GM19328 (cell line): ENCODE measurements at regions not wholly inside any gene's neighbourhood (a gene's known extent, or its start where the extent isn't known, plus 50 kb on each side); places are given as distances from the start of the nearest gene placed in this dataset.

ENCODE experiments used
- ATAC-seq: cut with Tn5 transposase; IDR thresholded peaks from one replicate; pipeline ENCODE4 v1.9.1; 2021; ENCODE audit warnings: mild to moderate bottlenecking, moderate library complexity; ENCODE audit not compliant: unreplicated experiment

DNA sequence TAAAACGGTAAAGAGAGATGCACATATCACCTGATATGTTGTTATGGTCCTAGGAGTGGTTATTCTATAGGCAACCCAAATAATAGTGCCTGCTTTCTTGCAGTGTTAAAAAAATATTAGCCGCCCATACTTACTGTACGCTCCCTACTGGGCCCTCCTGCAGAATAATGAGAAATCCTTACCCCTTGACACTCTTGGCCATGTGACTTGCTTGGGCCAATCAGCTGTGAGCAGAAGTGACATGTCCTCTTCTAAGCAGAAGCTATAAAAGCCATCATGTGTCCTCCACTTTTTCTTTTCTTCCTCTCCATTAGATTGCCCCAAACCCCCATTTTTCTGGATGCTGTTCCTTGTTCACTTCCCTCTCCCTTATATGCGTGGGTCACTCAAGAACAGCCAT lies 90.5 kb upstream of the SPRED2 start:
- no peak for ATAC-seq

DNA sequence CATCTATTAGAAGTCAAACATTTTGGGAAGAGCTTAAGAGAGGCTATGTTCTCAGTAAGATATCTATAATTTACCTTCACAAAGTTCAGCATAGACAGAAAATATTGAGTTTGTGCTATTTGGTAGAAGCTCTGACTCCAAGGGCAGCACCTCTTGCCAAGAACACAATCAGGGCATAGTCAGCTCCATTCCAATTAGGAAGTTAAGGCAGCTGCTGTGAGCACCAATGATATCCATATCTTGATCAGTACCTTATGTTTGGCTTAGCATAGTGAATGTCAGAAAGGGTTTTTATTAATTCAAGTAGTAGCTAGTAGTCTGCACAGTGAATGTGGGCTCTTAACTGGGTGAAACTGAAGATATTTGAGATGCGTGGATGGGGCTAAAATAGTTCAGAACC lies 86.4 kb upstream of the SPRED2 start:
- no peak for ATAC-seq

DNA sequence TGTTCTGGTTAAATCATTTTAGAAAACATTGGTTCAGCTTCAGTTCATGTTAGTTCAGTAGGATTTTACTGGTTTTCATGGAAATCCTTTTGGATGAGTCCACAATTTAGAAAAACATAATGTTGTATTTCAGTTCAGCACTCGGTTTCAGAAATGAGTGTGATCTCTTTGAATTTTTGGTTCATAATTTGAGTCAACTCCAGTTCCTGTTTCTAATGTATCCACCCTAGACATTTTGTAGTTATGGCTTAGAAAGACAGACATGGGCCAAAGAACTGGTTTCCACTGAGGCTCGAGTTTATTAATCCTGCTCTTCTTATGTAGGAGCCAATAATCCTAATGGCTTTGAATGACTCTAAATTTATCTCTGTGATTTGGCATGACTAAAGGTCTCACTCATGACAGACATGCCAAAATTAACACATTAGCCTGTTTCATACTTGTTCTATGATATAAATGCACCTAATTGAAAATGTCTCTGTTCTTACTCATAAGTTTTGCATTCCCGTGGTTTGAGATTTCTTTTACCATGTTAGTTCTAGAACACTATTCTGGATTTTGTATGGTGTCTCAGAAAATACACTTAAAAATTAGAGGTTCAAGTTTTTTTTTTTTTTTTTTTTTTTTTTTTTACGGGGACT lies 82.3 kb upstream of the SPRED2 start:
- no peak for ATAC-seq

DNA sequence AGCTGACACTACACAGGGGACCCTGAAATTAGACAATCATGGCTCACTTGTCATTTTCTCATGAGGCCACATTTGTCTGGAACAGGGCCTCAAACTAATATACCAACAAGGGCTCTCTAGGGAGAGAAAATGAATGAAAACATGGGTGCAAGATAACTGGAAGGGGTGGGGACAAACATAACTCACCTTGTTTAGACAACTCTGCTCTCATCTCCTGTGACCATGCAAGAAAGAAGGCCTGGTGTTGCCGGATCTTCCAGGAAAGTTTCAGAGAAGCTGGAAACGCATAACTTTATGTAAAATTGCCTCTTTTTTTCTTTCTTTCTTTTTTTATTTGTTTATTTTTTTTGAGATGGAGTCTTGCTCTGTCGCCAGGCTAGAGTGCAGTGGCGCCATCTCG lies 80.4 kb upstream of the SPRED2 start:
- no peak for ATAC-seq

DNA sequence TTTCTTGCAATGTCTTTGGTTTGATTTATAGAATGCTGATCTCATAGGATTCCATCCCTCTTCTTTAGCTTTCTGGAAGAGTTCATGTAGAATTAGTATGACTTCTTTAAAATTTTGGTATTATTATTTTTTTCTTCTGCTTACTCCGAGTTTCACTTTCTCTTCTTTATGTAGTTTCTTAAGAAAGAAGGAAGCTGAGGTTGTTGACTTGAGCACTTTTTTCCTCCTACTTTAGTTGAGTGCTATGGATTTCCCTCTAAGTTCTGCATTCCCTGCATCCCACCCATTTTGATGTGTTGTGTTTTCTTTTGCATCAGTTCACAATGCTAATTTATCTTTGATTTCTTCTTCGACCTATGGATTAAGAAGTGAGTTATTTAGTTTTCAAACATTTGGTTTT lies 78.9 kb upstream of the SPRED2 start:
- ATAC-seq, result no peak

DNA sequence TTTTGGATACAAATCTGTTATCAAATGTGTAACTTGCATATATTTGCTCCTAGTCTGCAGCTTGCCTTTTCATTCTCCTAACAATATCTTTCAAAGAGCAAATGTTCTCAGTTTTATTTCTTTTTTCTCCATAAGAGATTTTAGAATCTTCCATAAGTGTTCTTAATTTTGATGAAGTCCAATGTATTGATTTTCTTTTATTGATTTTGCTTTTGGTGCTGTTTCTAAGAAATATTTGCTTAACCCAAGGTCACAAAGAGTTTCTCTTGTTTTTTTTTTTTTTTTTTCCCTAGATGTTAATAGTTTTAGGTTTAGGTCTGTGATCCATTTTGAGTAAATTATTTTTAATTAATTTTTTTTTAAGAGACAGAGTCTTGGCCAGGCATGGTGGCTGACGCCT lies 75.8 kb upstream of the SPRED2 start:
- ATAC-seq, result no peak

DNA sequence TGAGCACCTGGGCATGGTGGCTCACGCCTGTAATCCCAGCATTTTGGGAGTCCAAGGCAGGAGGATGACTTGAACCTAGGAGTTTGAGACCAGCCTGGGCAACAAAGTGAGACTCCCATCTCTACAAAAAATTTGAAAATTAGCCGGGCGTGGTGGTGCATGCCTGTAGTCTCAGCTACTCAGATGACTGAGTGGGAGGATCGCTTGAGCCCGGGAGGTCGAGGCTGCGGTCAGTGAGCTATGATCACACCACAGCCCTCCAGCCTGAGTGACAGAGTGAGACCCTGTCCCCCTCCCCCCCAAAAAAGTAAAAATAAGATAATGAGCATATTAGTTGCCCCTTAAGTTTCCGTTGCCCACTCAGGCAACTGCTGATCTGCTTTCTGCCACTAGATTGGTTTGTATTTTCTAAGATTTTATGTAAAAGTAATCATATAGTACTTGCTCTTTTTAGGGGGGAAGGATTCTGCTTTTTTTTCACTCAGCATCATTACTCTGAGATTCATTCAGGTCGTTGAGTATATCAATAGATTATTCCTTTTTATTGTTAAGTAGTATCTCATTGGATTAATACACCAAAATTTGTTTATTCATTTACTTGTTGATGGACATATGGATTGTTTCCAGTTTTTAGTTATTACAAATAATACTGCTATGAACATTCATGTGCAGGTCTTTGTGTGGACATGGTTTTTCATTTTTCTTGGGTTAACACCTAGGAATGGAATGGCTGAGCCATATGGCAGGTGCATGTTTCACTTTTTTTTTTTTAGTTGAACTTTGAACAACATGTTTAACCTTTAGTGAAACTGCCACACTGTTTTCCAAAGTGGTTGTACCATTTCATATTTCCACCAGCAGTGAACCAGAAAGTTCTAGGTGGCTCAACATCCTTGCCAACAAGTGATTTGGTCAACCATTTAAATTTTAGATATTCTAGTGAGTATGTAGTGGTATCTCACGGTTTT lies 75.0 kb upstream of the SPRED2 start:
- no peak for ATAC-seq

DNA sequence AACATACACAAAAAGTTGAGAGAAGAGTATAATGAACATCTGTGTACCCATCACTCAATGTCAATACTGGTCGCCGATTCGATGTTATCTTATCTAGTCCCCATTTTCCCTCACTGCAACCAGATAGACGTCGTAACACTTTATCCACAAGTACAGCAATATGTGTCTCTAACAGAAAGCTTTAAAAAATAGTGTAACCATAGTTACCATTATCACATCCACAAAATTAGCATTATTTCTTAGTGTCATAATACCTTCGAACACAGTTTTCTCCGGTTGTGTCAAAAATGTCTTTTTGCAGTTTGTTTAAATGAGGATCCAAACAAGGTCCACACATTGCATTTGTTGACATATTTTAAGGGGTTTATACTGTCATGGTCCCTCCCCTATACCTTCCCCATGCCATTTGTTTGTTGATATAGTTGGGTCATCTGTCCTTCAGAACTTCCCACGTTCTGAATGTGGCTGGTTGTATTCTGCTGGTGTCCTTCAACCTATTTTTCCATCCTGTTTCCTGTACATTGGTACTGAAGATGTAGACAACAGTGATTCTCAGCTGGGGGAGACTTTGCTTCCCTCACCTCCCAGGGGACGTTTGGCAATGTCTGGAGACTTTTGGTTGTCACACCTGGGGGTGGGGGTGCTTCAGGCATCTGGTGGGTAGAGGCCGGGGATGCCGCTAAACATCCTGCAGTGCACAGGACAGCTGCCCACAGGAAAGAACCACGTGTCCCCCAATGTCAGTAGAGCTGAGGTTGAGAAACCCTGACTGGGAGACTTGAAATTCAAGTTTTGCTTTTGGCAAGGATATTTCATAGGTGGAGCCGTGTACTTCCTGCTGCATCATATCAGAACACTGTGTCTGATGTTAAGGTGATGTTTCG lies 72.7 kb upstream of the SPRED2 start:
- ATAC-seq, result no peak

DNA sequence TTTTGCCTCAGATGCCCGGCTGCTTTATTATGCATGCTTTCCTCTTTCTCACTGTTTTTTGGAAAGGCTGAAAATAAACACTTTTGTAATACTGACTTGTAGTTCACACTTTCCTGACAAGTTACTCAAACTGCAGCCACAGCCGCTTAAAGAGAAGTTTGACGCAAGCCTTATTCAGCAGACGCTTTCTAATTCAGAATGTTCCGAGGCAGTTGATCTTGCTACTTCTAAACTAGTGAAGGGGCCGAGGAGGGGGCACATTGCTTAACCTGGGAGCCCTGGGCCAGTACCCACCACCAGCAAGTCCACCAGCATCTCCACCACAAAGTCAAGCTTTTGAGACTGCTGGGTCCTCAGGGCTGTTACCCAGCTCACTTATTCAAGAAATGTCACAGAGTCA lies 71.8 kb upstream of the SPRED2 start:
- ATAC-seq, result no peak

DNA sequence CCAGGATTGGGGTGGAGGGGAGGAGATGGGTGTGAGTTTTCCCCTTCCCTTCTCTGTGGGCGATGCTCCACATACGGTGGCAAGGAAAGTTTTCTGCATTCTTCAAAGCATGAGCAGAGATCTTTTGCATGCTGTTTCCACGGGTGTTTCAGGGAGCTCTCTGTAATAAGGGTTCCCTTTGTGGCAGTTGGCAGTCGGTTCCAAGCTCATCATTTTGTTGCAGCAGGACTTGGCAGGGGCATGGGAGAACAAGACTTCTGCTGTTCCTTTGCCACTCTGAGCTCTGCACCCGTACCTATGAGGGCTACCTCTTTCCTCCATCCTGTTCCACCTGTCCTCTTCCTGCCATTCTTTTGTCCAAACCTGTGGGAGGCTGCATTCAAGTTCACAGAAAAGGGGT lies 71.3 kb upstream of the SPRED2 start:
- no peak for ATAC-seq

DNA sequence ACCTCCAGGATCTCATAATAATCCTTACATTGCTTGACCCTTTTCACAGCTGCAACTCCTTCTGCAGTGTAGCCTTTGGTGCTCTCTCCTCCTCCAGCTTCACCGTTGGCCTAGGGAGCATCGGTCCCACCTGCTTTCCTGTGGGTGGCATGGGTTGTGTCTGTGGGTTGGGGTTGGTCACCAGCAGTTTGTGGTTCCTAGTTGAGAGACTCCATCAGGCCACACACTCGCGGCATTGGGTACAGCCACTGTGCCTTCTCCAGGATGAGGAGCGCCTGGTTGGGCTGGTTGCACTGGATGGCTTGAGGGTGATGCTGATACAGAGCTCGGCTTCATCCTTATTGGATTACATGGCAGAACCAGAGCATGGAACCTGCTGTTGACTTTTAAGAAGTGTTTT lies 69.4 kb upstream of the SPRED2 start:
- no peak for ATAC-seq

DNA sequence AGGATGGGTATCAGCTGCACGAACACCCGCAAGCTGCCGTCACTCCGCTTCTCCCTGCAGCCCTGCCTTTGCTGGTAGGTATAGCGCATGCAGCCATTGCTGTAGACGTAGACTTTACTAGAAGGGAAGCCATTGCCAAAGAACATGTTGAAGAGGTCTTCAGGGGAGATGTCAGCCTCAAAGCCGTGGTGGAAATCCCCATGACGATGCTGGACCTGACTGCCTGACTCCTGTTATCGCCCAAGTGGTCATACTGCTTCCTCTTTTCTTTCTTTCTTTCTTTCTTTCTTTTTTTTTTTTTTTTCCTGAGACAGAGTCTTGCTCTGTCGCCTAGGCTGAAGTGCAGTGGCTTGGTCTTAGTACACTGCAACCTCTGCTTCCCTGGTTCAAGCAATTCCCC lies 68.7 kb upstream of the SPRED2 start:
- no peak for ATAC-seq

DNA sequence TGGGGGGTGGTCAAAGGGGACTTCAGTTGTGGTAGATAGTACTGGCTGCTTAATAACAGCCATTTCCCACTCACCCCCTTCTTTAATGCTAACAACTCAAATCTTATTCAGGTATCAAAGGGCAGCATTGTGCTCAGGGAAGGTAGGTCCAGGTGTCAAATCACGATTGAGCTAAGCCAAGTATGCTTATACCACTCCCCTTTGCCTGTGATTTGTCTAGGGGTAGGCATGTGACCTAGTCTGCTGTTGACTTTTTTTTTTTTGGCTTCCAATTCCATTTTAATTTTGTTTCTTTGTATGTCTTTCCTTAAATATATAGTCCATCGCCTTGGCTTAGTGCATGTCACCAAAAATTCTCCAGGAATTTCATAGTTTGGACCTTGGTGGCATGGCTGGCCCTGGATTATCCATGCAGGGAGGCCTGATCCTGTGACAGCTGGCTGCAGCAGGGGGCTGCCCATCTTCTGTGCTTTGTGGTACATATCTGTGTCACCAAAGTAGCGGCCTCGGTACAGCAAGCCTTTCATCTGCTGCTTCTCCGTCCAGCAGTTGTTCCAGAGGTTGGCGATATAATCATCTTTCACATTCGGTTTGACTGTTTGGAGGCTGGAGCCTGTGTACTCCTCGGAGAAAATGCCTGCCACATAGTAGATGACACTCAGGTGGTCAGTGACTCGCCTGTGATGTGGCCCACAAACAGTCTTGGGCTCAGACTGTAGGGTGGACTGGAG lies 68.1 kb upstream of the SPRED2 start:
- ATAC-seq, result no peak

DNA sequence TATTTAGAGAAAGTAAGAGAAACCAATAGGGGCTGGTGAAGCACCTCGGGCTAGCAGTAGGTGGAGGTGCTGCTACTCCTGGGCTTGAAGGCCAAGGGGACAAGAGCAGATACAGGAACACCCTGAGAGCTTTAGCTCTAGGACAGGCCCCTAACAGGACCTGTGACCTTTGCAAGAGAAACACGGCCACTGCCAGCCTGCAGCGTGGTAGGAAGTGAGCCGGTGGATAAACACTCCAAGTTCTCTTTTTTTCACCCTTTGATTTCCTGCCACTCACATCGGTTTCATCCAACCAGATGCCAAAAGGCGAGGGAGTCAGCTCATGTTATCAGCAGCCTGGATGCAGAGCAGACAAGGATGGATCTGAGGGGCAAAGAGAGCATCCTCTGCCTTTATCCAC lies 66.8 kb upstream of the SPRED2 start:
- no peak for ATAC-seq

DNA sequence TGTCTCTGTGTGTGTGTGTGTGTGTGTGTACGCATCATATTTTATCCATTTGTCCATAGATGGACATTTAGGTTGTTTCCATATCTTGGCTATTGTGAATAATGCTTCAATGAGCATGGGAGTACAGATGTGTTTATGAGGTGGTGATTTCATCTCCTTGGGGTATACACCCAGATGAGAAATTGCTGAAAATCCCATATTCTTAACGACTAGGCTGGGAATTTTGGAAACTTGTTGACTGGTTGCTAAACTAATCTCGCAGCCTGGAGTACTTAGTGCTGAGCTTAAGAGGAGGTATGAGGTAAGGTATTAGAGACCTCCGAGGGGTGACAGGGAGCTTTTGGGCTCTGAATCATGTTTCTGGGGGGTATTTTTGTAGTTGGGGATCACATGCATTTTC lies 66.0 kb upstream of the SPRED2 start:
- no peak for ATAC-seq

DNA sequence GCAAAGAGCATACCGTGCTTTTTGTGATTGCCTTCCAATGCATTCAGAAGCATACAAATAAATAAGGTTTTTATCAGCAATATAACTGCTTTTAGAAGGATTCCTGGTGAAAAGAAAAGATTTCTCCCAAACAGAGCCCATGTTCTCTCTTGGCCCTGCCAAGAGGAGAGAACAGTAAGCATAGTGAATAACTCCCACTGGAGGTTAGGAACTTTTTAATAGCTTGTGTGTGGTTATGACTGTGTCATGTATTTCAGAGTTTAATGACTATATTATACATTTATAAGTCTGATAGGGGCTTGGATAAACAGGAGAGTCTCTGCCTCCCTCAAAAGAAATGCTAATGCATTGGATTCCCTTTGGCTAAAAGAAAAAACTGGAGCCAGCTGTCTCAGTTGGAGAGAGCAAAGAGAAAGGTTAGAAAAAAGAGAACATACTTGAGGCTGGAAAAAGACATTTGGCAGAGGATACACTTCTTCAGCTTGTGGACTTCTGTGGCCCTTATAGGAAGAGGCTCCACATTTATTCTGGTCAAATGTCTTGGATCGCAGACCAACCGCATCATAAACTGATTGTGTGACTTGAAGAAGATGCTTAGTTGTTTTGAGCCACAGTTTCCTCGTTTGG lies 63.0 kb upstream of the SPRED2 start:
- no peak for ATAC-seq

DNA sequence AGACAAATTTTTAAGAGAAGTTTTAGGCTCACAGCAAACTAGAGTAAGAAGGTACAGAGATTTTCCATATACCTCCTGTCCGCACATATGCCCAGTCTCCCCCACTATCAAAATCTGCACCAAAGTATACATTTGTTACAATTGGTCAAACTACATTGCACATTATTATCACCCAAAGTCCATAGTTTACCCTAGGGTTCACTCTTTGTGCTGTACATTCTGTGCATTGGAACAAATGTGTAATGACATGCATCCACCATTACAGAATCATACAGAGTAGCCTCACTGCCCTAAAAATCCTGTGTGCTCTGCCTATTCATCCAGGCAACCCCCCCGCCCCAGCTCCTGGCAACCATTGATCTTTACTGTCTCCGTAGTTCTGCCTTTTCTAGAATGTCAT lies 61.7 kb upstream of the SPRED2 start:
- no peak for ATAC-seq

DNA sequence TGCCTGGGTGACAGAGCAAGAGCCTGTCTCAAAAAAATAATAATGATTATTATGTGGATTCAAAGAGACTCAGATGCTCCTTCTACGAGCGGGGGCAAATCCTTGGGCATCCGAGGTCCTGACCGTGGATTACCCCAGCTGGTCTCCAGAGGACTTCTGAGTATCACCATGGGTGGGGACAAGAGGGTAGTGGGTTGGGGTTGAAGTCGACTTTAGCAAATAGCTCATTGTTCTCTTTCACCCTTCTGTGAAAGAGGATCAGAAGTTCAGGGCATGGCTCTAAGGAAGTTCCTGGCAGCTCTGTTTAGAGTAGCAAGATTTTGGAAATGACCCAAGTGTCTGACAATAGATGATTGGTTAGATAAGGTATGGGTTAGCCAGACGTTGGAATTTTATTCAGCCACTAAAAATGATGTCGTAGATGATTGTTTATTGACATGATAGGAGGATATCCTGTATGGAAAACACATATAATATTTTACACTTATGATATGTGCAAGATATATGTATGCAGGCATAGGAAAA lies 59.0 kb upstream of the SPRED2 start:
- ATAC-seq, result no peak

DNA sequence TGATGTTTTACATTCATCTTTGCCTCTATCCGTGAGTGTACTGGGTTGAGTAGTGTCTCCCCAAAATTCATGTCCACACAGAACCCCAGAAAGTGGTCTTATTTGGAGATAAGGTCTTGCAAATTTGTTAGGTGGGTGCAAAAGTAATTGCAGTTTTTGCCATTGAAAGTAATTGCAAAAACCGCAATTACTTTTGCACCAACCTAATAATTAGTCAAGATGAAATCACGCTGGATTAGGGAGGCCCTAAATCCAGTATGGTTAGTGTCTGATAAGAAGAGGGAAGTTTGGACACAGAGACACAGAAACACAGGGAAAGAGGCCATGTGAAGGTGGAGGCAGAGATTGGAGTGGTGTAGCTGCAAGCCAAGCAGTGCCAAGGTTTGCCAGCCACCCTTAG lies 57.8 kb upstream of the SPRED2 start:
- ATAC-seq, result no peak

DNA sequence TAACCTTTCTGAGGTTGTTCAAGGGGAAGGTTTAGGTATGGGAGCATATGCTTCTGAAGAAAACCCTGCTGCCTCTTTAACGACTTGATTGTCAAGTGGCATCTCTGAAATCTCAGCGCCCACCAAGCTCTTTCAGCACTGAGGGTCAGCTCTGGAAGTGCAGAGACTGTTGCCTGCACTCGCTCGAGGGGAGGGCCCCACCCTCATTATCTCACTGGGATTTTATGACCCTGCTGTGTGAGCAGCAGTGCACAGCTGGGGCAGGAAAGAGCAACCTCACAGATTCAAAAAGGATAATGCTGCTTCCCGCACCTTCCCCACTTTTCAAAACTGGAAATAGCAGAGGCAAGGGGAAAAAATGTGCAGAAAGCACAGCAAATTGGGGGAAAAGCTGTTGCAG lies 56.9 kb upstream of the SPRED2 start:
- ATAC-seq, result no peak
